Heart left ventricle (tissue), 13 donors: ENCODE measurements at regions not wholly inside any gene's neighbourhood (a gene's known extent, or its start where the extent isn't known, plus 50 kb on each side); places are given as distances from the start of the nearest gene placed in this dataset.

Experiments used
- CTCF ChIP-seq, 12 donors: fragments of 200-600 bp; sonication (generic) in 4 of 12; IDR thresholded peaks; one replicate each; pipeline versions ENCODE4 v1.5.0 to v1.8.0; 2018 to 2022; ENCODE audit warnings: antibody characterized with exemption in 12 of 12, mild to moderate bottlenecking in 5 of 12
- POLR2A ChIP-seq, 2 donors: fragments of 450-650 bp; IDR thresholded peaks; one replicate each; pipeline ENCODE4 v1.6.1; 2017; ENCODE audit warnings: antibody characterized with exemption in 2 of 2, mild to moderate bottlenecking in 2 of 2, moderate library complexity in 2 of 2
- donor health status: ischemic (EF 13 %, LVEDD 7.1; RV severe dilation, severe dysfunction).
- donor health status: DM: no; HTN: yes; CAD: no.
- donor health status: DM: no; HTN: no; CAD: no.
- donor health status: ischemic (EF 25% LVEDD 6.9; RV normal size, moderate dysfunction).
- donor health status: ischemic (EF 25% LVEDD 5.7; RV mildly dilated, moderate dysfunction).
- donor health status: ischemic (EF 35%, LVEDD 5.7; RV mildly dilated, moderate dysfunction).
- donor health status: nonischemic (EF 11% LVEDD 7.7; RV severe dilation, severe dysfunction).
- donor health status: DM: yes; HTN: yes; CAD: no.
- donor health status: PGD.
- donor health status: ischemic (EF 29% LVEDD 5.4; RV normal size, mild dysfunction).
- donor health status: nonischemic (EF 23%, LVEDD 6.1; RV moderate dilation, normal function).

DNA sequence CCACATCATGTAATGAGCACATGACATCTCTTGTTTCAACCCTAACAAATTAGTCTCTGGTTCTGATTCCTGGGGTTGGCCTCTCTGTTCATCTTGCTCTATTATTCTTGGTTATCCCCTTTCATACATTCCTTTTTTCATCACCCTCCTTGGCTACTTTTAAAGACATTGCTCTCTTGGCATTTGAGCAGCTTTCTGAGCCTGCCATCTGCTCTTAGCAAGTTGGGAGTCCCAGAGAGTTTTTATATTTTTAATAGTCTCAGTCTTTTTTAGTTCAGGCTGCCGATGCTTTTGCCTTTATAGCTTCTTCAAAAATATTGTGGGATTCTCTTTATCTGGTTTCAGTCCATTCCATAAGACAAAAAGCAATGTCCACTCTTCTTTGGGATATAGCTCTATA lies 1270.9 kb downstream of the ADGRL3 start:
- no peak for TF ChIP-seq CTCF (IDR thresholded peaks at IDR 0.05)
- no peak for TF ChIP-seq POLR2A (IDR thresholded peaks at IDR 0.05)
